Esophagus squamous epithelium (tissue), 5 donors: ENCODE measurements at regions not wholly inside any gene's neighbourhood (a gene's known extent, or its start where the extent isn't known, plus 50 kb on each side); places are given as distances from the start of the nearest gene placed in this dataset.

Experiments used
- DNase-seq: peaks from one replicate; lab custom pipeline; 2025; lab: John Stamatoyannopoulos, UW
- H3K27ac ChIP-seq, 4 donors: fragments of 200-600 bp; sonication (generic); one replicate each; pipeline ENCODE4 v1.5.1; 2016 to 2019; ENCODE audit warnings: mild to moderate bottlenecking in 1 of 4
- H3K27me3 ChIP-seq, 4 donors: fragments of 200-600 bp; sonication (generic); 1 replicate in 3 of 4; 2 replicates in 1 of 4; pipeline versions ENCODE4 v1.5.1 to v1.6.0; 2017 to 2021; ENCODE audit warnings: antibody characterized with exemption in 1 of 4
- H3K36me3 ChIP-seq, 3 donors: fragments of 200-600 bp; sonication (generic); one replicate each; pipeline ENCODE4 v1.5.1; 2016 to 2019
- H3K4me1 ChIP-seq, 3 donors: fragments of 200-600 bp; sonication (generic); one replicate each; pipeline ENCODE4 v1.5.1; 2017 to 2019
- H3K4me3 ChIP-seq, 4 donors: fragments of 200-600 bp; sonication (generic); 1 replicate in 3 of 4; 2 replicates in 1 of 4; pipeline ENCODE4 v1.5.1; 2016 to 2019; ENCODE audit warnings: mild to moderate bottlenecking in 2 of 4, moderate library complexity in 1 of 4
- H3K9me3 ChIP-seq, 3 donors: fragments of 200-600 bp; sonication (generic); one replicate each; pipeline ENCODE4 v1.5.1; 2016 to 2019
- CTCF ChIP-seq, 6 experiments: fragments of 450-650 bp in 4 of 6; fragments of 200-600 bp in 2 of 6; sonication (generic) in 2 of 6; IDR thresholded peaks; one replicate each; pipeline ENCODE4 v1.5.1; 2016 to 2019; ENCODE audit warnings: antibody characterized with exemption in 6 of 6, mild to moderate bottlenecking in 4 of 6, moderate library complexity in 4 of 6
- POLR2A ChIP-seq, 4 donors: fragments of 450-650 bp; IDR thresholded peaks; one replicate each; pipeline ENCODE4 v1.6.1; 2017; ENCODE audit warnings: antibody characterized with exemption in 4 of 4, mild to moderate bottlenecking in 4 of 4, moderate library complexity in 3 of 4
- WGBS, 2 donors: methylation state at CpG; one replicate each; pipeline ENCODE4 v1.1.5; 2018; 5-methylcytosine and 5-hydroxymethylcytosine counted together
- intact Hi-C: fragments of 100-400 bp; cut with DNase I; formaldehyde crosslinking; loops from one replicate; pipeline ENCODE4 v1.15.0; 2022
- donor health status: DM: yes; HTN: yes; CAD: no.

GRCh38 chr2:51960281-51960680 lies 928.3 kb upstream of the NRXN1 start:
- H3K27ac ChIP-seq, result no peak overlapping the region
- intact Hi-C loops, result no loop called here
- no peaks in the 10 kb centered on the region for H3K9me3 ChIP-seq
- no peaks in the 10 kb centered on the region for H3K27me3 ChIP-seq
- H3K4me3 ChIP-seq, result no peak overlapping the region
- H3K36me3 ChIP-seq, result no peaks in the 10 kb centered on the region
- WGBS, 2 donors, result 49 to 55% methylated on average over 2 of the region's 2 CpGs
- no peak for DNase-seq
- H3K4me1 ChIP-seq, result no peaks in the 10 kb centered on the region
- TF ChIP-seq CTCF (IDR thresholded peaks at IDR 0.05), result no peak
- TF ChIP-seq POLR2A (IDR thresholded peaks at IDR 0.05), result no peak

DNA sequence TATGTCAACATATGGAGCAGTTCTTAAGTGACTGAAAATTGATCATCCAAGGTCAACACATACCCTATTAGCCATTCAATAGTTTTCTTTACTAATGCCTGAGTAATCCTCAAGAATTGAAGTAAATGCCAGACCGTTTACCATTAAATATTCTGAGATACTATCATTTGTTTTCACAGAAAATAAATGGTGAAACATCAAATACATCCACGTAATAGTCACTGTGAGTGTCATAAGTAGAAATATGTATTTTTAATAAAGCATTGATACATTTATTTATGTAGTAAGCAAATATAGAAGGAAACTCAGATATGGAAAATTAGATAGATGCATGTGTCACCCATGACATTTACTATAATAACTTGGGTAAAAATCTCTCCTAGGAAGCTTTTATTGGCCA lies 927.8 kb upstream of the NRXN1 start:
- intact Hi-C loops, result no loop called here

DNA sequence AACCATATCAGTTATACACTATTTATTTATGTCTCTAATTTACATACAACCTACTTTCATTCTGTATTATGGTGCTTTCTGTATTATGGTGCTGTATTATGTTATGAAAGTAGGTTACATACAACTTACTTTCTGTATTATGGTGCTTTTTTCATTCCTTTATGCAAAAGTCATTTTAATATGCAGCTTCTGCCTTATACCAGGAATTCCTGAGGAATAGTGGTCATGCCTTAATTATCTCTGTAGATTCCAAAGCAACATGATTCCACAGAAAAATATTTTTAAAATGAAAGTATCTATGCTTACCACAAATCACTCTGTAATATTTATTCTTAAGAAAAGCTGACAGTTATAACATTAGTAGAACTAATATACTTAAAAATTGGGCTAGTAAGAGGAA lies 922.0 kb upstream of the NRXN1 start:
- intact Hi-C loops, result no loop called here
- H3K9me3 ChIP-seq, result peaks cover 0 to 9% (median 0%) of the 10 kb centered on the region in 3 donors
- no peaks in the 10 kb centered on the region for H3K27me3 ChIP-seq
- no peaks in the 10 kb centered on the region for H3K36me3 ChIP-seq
- no peaks in the 10 kb centered on the region for H3K4me1 ChIP-seq
- no peak overlapping the region for H3K4me3 ChIP-seq
- no peak for DNase-seq
- no peak overlapping the region for H3K27ac ChIP-seq
- TF ChIP-seq POLR2A (IDR thresholded peaks at IDR 0.05) (no peak), CTCF (IDR thresholded peaks at IDR 0.05) (no peak)

More for the DNA sequence above, 927.8 kb upstream of the NRXN1 start:
- H3K27ac ChIP-seq, result no peak overlapping the region
- no peaks in the 10 kb centered on the region for H3K36me3 ChIP-seq
- 22 to 35% methylated on average over 2 of the region's 2 CpGs for WGBS, 2 donors
- H3K4me3 ChIP-seq, result no peak overlapping the region
- H3K9me3 ChIP-seq, result no peaks in the 10 kb centered on the region
- no peak for DNase-seq
- no peaks in the 10 kb centered on the region for H3K27me3 ChIP-seq
- TF ChIP-seq CTCF (IDR thresholded peaks at IDR 0.05), result no peak
- H3K4me1 ChIP-seq, result no peaks in the 10 kb centered on the region

DNA sequence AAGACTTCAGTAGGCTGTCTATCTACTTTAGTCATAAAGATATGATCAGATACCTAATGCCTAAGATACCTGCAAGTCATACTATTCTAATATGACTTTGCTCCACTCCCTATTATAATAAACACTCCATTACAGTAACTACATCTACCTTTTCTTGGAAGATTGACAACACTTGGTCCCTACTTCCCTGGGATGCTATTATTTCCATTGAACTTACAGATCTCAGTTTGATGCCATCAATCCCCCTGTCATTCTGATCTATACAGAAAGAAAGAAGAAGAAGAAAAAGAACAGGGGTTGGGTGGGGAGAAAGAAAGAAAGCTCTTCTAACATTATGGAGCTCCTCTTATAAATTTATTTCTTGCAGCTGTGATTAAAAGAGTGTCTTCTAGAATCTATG lies 889.1 kb upstream of the NRXN1 start:
- TF ChIP-seq POLR2A (IDR thresholded peaks at IDR 0.05), result no peak
- TF ChIP-seq CTCF (IDR thresholded peaks at IDR 0.05), result no peak
- no peak overlapping the region for H3K4me3 ChIP-seq
- H3K36me3 ChIP-seq, result no peaks in the 10 kb centered on the region
- peaks cover 0 to 7% (median 0%) of the 10 kb centered on the region in 3 donors for H3K9me3 ChIP-seq
- intact Hi-C loops, result no loop called here
- H3K27me3 ChIP-seq, result no peaks in the 10 kb centered on the region
- H3K27ac ChIP-seq, result no peak overlapping the region
- DNase-seq, result no peak
- no peaks in the 10 kb centered on the region for H3K4me1 ChIP-seq

DNA sequence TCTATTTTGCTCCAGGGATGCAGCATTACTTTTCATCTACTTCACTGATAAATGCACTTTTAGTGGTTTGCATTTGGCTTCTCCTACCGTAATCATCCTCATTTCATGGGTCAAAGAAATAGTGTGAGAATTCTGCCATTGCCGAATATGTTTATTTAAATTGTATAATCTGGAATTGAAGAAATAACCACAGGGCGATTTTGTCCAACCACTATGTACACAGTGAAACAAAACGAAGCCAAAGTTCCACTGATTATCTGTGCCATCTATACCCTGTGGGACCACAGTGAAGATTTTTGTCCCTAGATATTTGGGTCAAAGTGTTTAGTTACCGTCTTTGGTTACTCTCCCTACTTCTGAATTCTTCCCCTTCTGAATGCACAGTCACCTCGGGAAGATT lies 888.6 kb upstream of the NRXN1 start:
- Histone ChIP-seq H3K36me3 (no peaks in the 10 kb centered on the region), H3K27ac (no peak overlapping the region), H3K4me1 (no peaks in the 10 kb centered on the region), H3K4me3 (no peak overlapping the region), H3K9me3 (peaks cover 0 to 5% (median 0%) of the 10 kb centered on the region in 3 donors), H3K27me3 (no peaks in the 10 kb centered on the region)
- DNase-seq, result no peak
- intact Hi-C loops, result no loop called here
- 66 to 72% methylated on average over 6 of the region's 6 CpGs for WGBS, 2 donors
- no peak for TF ChIP-seq POLR2A (IDR thresholded peaks at IDR 0.05)
- no peak for TF ChIP-seq CTCF (IDR thresholded peaks at IDR 0.05)
